ENCODE measurements at regions not wholly inside any gene's neighbourhood (a gene's known extent, or its start where the extent isn't known, plus 50 kb on each side); places are given as distances from the start of the nearest gene placed in this dataset.

DNA sequence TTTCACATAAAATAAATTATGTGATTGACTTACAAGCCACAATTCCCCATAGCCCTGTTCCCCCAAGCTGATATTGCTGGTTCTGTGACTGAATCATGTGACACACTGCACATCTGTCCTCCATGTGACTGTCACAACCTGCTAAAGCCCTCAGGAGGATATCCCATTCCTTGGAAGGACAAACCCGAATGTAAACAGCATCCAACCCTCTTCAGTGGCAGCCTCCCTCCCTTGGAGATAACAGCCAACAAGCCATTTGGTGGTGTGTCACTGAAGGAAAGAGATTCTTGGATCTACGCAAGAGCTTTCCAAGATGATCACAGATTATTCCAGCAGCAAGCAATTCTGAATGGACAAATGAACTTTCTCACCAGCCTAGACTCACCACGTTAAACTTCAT, 153.9 kb upstream of the TIAM1 start:
- no peak for DNase-seq

GRCh38 chr21:31493350-31493880, 149.4 kb upstream of the TIAM1 start:
- DNase-seq: no peak

DNA sequence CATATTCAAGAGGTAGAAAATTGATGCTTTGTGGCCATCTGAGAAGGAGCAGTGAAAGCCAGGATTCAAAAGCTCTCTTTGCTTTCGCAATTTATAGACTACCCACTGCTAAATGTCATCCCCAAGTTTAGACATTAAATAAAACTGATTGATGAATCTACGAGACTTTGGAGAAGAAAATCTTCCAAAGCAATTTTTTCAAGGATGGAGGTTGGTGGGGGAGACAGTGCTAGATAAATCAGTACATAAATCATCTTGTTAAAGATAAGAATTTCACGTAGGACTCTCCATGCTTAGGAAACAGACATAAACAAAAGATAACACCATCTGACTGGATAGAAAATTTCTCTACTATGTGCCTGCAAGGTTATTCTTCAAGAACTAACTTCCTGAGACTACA, 147.6 kb upstream of the TIAM1 start:
- no peak for DNase-seq

GRCh38 chr21:31490443-31490842, 146.4 kb upstream of the TIAM1 start:
- DNase-seq: no peak

DNA sequence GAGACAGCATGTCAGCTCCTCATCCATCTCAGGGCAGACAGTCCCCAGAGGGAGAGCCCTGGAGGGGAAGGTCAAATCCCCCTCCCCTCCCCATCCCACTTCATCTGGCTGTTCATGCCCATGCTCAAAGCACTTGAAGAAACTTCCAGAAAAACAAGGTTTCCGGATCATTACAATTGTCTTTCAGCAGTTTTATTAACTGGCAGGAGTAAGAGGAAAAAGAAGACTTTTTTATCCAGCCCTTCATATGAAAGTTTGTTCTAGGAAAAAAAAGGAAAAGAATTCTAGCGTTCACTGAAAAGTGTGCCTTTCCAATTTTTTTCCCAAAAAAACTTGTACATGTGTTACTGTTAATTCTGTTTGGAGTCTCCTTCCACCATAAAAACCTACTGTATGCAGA, 145.7 kb upstream of the TIAM1 start:
- DNase-seq: no peak

DNA sequence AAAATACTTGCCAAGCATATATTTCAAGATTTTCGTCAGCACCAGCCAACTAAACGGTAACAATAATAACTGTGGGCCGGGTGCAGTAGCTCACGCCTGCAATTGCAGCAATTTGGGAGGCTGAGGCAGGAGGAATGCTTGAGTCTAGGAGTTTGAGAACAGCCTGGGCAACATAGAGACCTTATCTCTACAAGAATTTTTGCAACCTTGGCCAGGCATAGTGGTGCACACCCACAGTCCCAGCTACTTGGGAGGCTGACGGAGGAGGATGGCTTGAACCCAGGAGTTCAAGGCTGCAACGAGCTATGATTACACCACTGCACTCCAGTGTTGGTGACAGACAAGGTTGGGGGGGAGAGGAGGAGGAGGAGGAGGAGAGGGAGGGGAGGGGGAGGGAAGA, 145.0 kb upstream of the TIAM1 start:
- DNase-seq: no peak

DNA sequence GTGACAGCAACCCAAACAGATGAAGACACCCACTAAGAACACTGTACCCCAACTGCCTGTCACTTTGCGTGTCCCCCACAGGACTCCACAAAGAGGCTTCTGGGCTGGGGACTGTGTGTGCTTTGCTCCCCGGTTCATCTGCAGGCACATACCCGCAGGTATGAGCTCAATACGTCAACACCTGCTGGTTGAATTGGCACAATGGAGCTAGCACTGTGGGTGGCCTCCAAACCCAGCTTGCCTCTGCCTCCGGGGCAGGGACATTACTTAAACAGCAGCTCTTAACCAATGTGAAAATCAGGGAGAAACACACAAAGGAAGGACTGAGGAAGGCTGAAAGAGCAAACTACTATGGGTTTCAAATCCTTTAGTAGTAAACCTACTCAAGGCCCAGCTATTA, 140.2 kb upstream of the TIAM1 start:
- DNase-seq: no peak

DNA sequence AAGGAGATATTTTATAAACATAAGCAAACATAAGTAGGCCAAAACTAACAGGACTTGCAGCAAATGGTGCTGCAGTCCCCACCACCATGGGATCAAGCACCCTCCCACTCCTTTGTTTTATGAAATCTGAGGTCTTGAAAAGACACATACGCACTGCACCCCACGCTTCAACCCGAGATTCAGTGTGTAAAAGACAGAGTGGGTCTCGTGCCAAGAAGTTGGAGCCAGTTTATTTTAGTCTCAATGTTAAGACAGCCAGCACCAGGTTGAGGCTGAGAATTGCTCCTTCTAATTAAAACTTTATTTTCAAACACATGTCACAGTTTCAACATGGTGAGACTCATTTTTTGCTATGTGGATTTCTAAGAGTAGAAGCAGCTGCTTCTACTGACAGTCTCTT, 139.1 kb upstream of the TIAM1 start:
- no peak for DNase-seq

DNA sequence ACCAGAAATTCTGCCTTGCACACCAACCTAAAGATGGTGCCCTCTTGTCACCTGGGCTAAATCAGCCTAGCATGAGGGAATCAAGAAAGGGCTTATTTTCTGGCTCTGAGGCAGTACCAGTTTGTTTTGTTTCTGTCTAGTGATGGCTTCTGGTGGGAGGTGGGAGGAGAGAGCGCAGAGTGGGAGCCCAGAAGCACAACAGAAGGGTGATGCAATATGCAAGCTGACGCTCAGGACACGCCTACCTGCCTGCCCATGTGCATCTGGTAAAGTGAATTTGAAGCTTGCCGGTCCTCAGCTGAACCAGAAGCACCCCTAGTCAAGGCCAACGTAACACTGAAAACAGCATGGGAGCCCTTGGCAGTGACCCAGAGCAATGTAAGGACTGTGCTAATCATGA, 138.4 kb upstream of the TIAM1 start:
- no peak for DNase-seq

DNA sequence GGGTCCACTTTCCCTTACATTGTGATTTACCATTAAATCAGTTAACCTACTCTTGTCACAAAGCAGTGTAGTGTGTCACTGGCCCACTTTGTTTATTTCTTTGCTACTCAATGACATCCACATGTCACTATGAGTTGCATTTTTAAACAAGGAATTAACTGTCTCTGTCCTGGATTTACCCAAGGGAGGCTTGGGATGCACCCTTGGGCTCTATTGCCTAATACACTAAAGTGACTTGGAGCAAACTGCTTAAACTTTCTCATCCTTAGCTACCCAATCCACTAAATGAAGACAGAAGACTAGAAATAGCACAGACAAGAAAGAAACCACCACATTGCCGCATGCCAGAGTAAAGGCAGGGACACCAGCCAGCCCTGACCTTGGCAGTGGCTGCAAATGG, 136.2 kb upstream of the TIAM1 start:
- DNase-seq: no peak

DNA sequence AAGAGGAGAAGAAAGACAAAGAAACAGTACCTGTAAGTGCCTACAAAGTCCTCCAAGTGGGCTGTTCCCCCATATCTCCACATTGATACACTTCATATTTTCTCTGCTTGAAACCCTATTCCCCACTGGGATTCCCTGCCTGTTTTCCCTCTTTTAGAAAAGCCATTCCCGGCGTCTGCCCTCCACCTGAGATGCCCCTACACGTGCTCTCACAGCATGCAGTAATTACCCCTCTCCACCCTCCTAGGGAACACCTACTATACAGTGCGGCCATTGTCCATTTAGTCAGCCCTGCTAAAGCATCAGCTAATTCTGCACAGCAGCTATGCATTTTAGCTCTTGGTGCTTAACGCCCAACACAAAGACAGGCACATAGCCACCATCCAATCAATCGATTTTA, 135.7 kb upstream of the TIAM1 start:
- DNase-seq: no peak

- DNase-seq: no peak
Observed at GRCh38 chr21:31479222-31479621, 135.2 kb upstream of the TIAM1 start.

DNA sequence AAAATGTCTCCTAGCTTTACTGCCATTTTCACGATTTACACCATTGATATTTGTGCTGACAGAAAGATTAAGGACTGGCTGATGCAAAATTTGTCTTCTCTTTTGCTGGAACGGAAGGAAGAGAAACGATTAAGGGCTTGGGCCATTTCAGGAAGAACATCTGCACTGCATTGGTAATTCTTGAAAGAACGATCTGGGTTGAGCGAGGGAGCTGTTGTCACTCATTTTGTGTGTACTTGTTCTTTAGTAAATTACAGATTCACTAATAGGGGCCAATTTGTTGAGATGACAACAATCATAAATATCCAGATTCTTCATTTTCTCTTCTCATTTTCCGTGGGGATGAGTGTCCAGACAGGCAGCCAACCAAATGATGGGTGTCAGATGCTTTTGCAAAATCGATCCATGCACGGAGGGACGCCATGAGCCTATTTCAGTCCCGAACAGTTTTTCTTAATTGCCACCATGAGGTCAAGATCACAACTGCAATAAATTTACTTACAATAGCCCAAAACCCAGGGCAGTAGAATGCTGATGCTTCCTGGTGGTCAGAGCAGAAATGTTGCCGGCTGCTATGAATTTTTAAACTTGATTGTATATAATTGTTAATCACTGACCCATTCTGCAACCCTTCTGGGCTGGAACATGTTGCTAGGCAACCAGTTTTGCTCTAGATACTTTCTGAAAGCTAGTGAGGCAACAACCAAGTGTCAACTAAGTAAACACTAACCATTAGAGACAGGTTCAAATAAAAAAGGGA, 132.4 kb upstream of the TIAM1 start:
- no peak for DNase-seq

DNA sequence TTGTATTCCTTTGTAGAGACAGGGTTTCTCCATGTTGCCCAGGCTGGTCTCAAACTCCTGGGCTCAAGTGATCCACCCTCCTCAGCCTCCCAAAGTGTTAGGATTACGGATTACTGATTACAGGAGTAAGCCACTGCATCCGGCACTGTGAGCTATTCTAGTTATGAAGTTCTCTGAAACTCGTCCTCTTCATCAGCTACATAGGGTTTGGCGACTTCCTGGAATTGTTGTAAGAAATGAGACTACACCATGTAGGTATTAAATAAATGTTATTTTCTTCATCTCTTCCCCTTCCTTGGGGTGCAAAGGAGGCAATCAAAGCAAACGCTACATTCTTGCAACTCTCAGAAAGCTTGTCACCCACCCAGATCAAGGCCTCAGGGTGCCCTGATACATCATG, 131.2 kb upstream of the TIAM1 start:
- DNase-seq: no peak

GRCh38 chr21:31473685-31474345, 129.8 kb upstream of the TIAM1 start:
- DNase-seq: peak; percentile 49

DNA sequence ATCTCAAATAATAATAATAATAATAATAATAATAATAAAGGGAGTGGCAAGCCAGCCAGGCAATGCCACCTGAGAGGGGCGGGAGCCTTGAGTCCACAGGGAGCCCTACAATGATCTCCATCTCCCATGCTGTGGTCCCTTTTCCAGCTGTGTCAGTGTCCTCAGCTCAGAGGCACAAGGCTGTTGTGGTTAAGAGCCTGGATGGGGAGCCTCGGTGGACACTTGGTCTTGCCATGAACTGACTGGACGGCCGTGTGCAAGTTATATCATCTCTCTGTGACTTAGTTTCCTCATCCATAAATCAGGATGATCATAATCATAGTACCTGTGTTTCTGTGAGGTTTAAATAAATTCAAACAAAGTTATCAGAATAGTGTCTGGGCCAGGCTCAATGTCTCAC, 127.8 kb upstream of the TIAM1 start:
- DNase-seq: peak; percentile 13

- peak; percentile 45 for DNase-seq
Observed at GRCh38 chr21:31470896-31471694, 127.0 kb upstream of the TIAM1 start.

DNA sequence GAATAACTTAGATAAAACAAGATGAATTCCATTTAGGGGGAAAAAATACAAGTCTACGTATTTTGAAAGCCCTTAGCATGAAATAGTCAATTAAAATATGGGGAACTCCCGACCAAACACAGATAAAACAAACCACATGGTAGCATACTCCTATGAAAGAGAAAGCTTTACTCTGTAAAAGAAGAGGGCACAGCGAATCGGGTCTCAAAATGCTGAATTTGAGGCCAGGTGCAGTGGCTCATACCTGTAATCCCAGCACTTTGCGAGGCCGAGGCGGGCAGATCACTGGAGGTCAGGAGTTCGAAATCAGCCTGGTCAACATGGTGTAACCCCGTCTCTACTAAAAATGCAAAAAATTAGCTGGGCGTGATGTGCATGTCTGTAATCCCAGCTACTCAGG, 116.9 kb upstream of the TIAM1 start:
- peak; percentile 42 for DNase-seq

- DNase-seq: peak; percentile 14
Observed at GRCh38 chr21:31459457-31459856, 115.4 kb upstream of the TIAM1 start.

- peak; percentile 38 for DNase-seq
Observed at GRCh38 chr21:31457675-31458074, 113.6 kb upstream of the TIAM1 start.

GRCh38 chr21:31456201-31456600, 112.1 kb upstream of the TIAM1 start:
- DNase-seq: peak; percentile 44

DNA sequence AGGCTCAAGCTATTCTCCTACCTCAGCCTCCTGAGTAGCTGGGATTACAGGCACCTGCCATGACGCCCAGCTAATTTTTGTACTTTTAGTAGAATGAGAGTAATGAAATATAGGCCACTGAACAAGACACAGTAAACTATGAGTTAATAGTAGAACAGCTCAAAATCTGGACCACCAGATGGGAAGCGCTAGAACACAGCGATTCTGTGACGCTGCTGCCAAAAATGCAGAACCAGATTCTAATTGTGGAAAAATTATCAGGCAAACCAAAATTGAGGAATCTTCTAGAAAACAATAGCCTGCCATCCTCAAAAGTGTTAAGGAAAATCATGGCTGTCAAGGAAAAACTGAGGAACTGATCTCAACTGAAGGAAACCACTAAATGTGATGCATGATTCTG, 111.4 kb upstream of the TIAM1 start:
- DNase-seq: no peak

GRCh38 chr21:31450980-31451379, 106.9 kb upstream of the TIAM1 start:
- no peak for DNase-seq
